ENCODE measurements at regions not wholly inside any gene's neighbourhood (a gene's known extent, or its start where the extent isn't known, plus 50 kb on each side); places are given as distances from the start of the nearest gene placed in this dataset.
A peak's percentile ranks its signal among the peaks of the same experiment; 100 is the strongest.

DNA sequence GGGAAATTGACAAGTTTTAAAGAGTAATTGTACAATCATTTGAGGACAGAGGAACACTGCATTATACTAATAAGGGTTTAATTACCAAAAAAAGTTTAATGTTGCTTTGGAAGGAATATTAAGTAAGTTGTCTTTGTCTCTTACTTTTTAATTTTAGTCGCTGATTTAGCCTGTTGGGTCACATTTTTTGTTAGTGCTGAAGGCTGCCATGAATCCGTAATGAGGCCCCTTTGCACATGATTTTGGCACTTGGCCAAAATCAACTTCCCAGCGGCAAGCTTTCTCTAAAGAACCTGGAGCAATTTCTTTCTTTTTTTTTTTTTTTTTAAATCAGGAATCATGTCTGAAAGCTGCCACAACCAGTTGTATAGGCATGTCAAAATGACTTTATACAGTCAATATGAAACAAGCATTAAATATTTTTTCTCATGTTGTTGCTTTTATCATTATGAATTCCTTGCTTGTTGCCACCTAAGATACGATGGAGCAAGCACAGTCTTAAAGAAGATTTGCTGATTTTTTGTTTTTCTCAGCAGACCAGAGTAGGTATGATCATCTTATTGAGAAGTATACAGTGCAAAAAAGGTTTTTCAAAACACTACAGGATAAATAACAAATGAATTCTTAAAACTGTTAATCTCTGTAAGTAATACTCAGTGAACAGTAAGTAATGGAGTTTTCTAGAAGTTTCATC lies 690.4 kb downstream of the USP25 start:
- TF ChIP-seq, protein P1, sequence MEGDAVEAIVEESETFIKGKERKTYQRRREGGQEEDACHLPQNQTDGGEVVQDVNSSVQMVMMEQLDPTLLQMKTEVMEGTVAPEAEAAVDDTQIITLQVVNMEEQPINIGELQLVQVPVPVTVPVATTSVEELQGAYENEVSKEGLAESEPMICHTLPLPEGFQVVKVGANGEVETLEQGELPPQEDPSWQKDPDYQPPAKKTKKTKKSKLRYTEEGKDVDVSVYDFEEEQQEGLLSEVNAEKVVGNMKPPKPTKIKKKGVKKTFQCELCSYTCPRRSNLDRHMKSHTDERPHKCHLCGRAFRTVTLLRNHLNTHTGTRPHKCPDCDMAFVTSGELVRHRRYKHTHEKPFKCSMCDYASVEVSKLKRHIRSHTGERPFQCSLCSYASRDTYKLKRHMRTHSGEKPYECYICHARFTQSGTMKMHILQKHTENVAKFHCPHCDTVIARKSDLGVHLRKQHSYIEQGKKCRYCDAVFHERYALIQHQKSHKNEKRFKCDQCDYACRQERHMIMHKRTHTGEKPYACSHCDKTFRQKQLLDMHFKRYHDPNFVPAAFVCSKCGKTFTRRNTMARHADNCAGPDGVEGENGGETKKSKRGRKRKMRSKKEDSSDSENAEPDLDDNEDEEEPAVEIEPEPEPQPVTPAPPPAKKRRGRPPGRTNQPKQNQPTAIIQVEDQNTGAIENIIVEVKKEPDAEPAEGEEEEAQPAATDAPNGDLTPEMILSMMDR (IDR thresholded peaks at IDR 0.05): no peak
- TF ChIP-seq POLR2A (IDR thresholded peaks at IDR 0.05) (no peak), EP300 (IDR thresholded peaks at IDR 0.05) (peak in 1 of 2 donors; percentile 67)
